SU-DHL-6 (cell line): ENCODE measurements at regions not wholly inside any gene's neighbourhood (a gene's known extent, or its start where the extent isn't known, plus 50 kb on each side); places are given as distances from the start of the nearest gene placed in this dataset.

Experiments
- CTCF ChIP-seq: fragments of 200-600 bp; sonication (generic); IDR thresholded peaks from one replicate; pipeline ENCODE4 v1.5.1; 2017; ENCODE audit warnings: antibody characterized with exemption, mild to moderate bottlenecking, low read length, moderate library complexity; ENCODE audit not compliant: insufficient read depth, poor library complexity, severe bottlenecking
- EZH2phosphoT487 ChIP-seq: fragments of 200-600 bp; sonication (generic), shearing (Covaris generic); conservative IDR thresholded peaks from 2 replicates; pipeline ENCODE4 v1.6.1; 2018; ENCODE audit warnings: mild to moderate bottlenecking, antibody characterized with exemption, low read length, moderate library complexity, mixed read lengths

GRCh38 chr3:104530934-104531333 is 835.8 kb upstream of the ALCAM start:
- TF ChIP-seq EZH2phosphoT487: no peak
- TF ChIP-seq CTCF: no peak
